HCT116 (cell line): ENCODE measurements at regions not wholly inside any gene's neighbourhood (a gene's known extent, or its start where the extent isn't known, plus 50 kb on each side); places are given as distances from the start of the nearest gene placed in this dataset.
"Not testable (repeated sequence)": the region's sequence is repeated elsewhere in the genome, so short reads cannot be mapped to it uniquely, and the experiment has no call there.

Experiments used
- ELF1 ChIP-seq: IDR thresholded peaks from 2 replicates; pipeline ENCODE4 v1.6.1; 2012; ENCODE audit warnings: low read depth, borderline replicate concordance
- EZH2 ChIP-seq: fragments of 200-600 bp; sonication (generic); IDR thresholded peaks from 2 replicates; pipeline ENCODE4 v1.6.1; 2017; ENCODE audit warnings: antibody characterized with exemption, mixed run types
- POLR2A ChIP-seq: IDR thresholded peaks from 2 replicates; pipeline ENCODE4 v1.7.0; 2011; ENCODE audit warnings: borderline replicate concordance; ENCODE audit not compliant: insufficient read depth, insufficient read length; ENCODE audit errors: extremely low read depth
- POLR2AphosphoS5 ChIP-seq: IDR thresholded peaks from 2 replicates; pipeline ENCODE4 v1.6.1; 2011; ENCODE audit warnings: mild to moderate bottlenecking, low read depth, low read length, moderate library complexity
- YY1 ChIP-seq: IDR thresholded peaks from 2 replicates; pipeline ENCODE4 v1.6.1; 2011; ENCODE audit warnings: low read length, low read depth, moderate library complexity, mild to moderate bottlenecking; ENCODE audit not compliant: insufficient replicate concordance; ENCODE audit errors: extremely low read depth
- TF ChIP-seq, protein P1 (sequence below), 3 experiments: fragments of 200-600 bp in 1 of 3; sonication (generic) in 1 of 3; IDR thresholded peaks in 2 of 3; conservative IDR thresholded peaks in 1 of 3; 2 replicates each; pipeline ENCODE4 v1.5.1; 2012 to 2017; ENCODE audit warnings: low read depth in 2 of 3, low read length in 2 of 3, antibody characterized with exemption in 1 of 3, borderline replicate concordance in 1 of 3, control low read depth in 1 of 3, mild to moderate bottlenecking in 1 of 3, mixed read lengths in 1 of 3, mixed run types in 1 of 3, moderate library complexity in 1 of 3; ENCODE audit not compliant: insufficient read depth in 1 of 3
- TF ChIP-seq, protein P2 (sequence below): IDR thresholded peaks from 2 replicates; pipeline ENCODE4 v1.6.1; 2012

DNA sequence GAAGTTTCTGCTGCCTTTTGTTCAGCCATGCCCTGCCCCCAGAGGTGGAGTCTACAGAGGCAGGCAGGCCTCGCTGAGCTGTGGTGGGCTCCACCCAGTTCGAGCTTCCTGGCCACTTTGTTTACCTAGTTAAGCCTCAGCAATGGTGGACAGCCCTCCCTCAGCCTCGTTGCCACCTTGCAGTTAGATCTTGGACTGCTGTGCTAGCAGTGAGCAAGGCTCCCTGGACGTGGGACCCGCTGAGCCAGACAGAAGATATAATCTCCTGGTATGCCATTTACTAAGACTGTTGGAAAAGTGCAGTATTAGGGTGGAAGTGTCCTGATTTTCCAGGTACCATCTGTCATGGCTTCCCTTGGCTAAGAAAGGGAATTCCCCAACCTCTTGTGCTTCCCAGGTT is 588.2 kb downstream of the AMY1C start:
- TF ChIP-seq, protein P1, sequence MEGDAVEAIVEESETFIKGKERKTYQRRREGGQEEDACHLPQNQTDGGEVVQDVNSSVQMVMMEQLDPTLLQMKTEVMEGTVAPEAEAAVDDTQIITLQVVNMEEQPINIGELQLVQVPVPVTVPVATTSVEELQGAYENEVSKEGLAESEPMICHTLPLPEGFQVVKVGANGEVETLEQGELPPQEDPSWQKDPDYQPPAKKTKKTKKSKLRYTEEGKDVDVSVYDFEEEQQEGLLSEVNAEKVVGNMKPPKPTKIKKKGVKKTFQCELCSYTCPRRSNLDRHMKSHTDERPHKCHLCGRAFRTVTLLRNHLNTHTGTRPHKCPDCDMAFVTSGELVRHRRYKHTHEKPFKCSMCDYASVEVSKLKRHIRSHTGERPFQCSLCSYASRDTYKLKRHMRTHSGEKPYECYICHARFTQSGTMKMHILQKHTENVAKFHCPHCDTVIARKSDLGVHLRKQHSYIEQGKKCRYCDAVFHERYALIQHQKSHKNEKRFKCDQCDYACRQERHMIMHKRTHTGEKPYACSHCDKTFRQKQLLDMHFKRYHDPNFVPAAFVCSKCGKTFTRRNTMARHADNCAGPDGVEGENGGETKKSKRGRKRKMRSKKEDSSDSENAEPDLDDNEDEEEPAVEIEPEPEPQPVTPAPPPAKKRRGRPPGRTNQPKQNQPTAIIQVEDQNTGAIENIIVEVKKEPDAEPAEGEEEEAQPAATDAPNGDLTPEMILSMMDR (IDR thresholded peaks at IDR 0.05 in 2 of 3, conservative IDR thresholded peaks at IDR 0.05 in 1 of 3; ENCODE audit: borderline replicate concordance in 1 of 3, insufficient read depth in 1 of 3, low read depth in 2 of 3, low read length in 2 of 3) = not testable (repeated sequence)
- TF ChIP-seq POLR2AphosphoS5, POLR2A, ELF1, YY1, EZH2: not testable (repeated sequence)
- TF ChIP-seq, protein P2, sequence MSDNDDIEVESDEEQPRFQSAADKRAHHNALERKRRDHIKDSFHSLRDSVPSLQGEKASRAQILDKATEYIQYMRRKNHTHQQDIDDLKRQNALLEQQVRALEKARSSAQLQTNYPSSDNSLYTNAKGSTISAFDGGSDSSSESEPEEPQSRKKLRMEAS = not testable (repeated sequence)
